Activated CD4-positive, CD25-positive, alpha-beta regulatory T cell (primary cell): ENCODE measurements at regions not wholly inside any gene's neighbourhood (a gene's known extent, or its start where the extent isn't known, plus 50 kb on each side); places are given as distances from the start of the nearest gene placed in this dataset.
"Not testable (repeated sequence)": the region's sequence is repeated elsewhere in the genome, so short reads cannot be mapped to it uniquely, and the experiment has no call there.

Experiments
- DNase-seq, 4 experiments: peaks; one replicate each; lab custom pipeline; 2025; lab: John Stamatoyannopoulos, UW

- DNase-seq, result no peak
Measured at GRCh38 chr15:91414124-91414523, 314.1 kb downstream of the SV2B start.

GRCh38 chr15:91415258-91415657 is 315.2 kb downstream of the SV2B start:
- not testable (repeated sequence) for DNase-seq

DNA sequence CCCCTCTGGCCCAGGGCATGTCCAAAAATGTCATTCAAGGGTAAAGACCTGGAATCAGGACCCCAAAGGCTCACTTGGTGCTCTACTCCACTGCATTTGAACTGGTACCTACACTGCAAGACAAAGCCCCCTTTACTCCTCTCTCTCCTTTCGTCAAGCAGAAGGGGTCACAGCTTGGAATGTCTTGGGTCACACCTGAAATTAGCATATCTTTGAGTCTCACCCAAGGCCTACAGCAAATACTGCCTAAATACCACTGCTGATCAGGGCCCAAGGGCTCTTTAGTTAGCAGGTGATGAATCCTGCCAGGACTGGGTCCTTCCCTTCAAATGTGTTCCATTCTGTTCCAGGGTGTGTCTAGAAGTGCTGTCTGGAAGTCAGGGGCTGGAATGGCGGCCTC is 320.6 kb downstream of the SV2B start:
- no peak for DNase-seq

- DNase-seq, result no peak
Measured at GRCh38 chr15:91422797-91423196, 322.7 kb downstream of the SV2B start.

DNA sequence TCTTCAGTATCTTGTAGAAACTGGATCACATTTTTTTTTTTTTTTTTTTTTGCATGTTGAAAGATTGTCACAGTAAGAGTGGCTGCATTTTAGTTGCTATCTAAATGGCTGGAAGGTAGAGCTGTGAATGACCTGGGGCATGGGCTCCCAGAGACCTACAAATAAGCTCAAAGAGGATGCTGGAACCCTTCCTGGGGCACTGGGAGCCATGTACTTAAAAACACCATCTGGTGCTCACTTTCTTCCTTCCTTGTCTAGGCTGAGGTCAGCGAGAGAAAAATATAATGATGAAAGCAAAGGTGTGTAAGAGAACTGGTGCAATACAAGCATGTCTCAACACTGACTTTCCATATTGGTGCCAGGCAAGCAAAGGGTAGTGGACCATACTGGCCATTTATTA is 323.9 kb downstream of the SV2B start:
- DNase-seq, result no peak

DNA sequence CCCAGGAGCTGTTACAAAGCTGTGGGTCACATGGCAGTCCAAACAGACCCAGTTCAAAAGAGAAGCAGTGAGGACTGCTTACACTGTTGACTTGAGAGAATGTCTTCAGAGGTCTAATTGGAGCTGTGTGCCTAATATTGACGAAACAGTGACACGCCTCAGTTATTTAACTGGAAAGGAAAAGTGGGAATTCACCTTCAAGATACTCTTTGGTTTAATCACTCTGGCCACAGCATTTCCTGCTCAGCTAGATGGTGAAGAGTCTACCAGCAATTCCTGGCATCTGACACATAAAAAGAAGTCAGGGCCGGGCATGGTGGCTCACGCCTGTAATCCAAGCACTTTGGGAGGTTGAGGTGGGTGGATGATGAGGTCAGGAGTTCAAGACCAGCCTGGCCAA is 326.4 kb downstream of the SV2B start:
- no peak for DNase-seq

- DNase-seq, result no peak
Measured at GRCh38 chr15:91429973-91430372, 329.9 kb downstream of the SV2B start.

DNA sequence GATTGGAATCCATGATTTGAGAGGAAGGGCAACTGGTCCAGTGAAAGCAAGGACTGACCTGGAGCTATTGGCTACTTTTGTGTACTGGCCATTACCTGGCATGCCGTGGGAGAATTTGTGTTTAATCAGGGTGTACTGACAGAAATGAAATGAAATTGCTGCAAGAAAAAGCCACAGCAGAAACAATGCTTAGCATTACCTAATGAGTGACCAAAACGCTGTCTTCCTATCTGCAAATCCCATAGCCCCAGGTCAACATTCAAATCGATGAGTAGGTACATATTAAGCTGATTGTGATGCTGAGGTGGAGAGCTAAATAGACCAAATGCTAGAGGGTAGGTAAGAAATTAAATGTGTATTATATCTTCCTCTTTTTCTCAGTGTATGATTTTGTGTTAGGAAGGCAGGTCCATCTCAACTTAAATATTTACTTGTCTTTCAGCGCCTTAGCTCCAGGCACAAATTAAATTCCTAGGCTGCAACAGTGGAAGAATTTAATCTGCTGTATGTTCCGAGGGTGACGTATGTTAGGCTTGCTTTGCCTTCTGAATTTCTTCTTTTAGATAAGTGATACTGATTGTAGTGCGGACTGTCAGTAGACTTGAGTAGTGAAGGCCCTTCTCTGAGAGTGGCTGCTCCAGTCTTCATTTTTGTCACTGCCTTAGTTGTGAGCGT is 331.1 kb downstream of the SV2B start:
- DNase-seq, result no peak

DNA sequence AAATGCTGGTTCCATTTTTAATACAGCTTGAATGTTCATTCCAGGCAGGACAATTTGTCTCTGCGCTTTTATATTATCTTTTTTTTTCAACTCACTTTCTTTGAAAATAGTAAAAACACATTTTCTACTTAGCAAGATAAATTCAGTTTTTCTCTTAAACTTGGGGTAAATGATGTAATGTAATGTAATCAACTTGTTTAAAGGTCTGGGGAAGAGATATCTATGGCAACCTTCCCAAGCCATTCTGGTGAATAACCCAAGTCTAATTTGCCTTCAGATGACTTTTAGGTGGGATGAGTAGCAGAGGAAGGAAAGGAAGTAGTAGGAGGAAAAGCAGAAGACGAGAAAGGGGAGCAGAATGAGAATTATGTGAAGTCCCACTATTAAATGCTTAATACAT is 335.1 kb downstream of the SV2B start:
- no peak for DNase-seq

DNA sequence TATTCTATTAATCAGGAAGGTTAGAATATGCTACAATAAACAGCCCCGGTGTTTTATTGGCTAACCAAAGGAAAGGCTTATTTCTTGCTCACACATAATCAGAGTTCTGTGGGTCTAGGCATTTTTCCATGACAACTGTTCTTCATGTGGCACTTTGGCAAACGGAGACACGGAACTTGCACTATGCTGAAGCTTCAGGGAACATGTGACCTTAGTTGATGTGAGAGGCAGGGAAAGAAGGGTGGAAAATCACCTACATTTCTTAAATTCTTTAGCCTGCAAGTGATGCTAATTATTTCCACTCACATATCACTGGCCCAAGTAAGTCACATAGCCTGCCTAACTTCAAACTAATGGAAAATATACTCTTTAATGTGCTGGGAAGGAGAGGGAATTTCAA is 344.6 kb downstream of the SV2B start:
- DNase-seq, result no peak

DNA sequence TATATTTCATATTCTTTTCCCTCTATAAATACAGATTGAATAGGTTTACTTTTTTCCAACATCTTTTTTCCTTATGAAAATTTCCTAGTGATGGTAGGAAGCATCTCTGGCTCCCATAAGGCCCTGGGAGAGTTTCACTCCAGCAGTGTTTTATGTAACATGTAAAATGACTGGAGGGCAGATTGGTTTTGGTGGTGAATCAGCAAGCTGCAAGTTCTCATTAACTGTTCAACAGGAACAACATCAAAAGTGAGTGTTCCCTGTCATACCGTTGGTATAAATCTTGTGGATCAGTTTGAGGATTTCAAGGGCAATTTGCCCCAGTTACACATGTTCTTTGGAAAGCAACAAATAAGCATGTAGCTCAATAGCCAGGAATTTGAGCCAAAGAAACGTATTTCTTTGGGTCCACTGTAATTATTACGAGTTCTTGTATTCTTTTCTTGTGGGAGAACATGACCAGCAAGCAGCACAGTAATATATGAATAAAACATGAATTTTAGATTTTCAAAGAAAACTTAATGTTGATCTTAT is 345.7 kb downstream of the SV2B start:
- no peak for DNase-seq

GRCh38 chr15:91447991-91448644 is 348.1 kb downstream of the SV2B start:
- DNase-seq, result no peak

DNA sequence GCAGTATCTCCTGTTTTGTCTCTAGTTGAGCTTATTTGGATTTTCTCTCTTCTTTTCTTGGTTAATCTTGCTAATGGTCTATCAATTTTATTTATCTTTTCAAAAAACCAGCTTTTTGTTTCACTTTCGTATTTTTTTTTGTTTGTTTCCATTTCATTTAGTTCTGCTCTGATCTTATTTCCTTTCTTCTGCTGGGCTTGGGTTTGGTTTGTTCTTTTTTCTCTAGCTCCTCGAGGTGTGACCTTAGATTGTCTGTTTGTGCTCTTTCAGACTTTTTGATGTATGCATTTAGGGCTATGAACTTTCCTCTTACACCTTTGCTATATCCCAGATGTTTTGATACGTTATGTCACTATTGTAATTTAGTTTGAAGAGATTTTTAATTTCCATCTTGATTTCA is 353.3 kb downstream of the SV2B start:
- DNase-seq, result not testable (repeated sequence)

- no peak for DNase-seq
Measured at GRCh38 chr15:91456251-91456718, 356.2 kb downstream of the SV2B start.

- DNase-seq, result no peak
Measured at GRCh38 chr15:91456921-91457320, 356.9 kb downstream of the SV2B start.

- no peak for DNase-seq
Measured at GRCh38 chr15:91461377-91461776, 361.3 kb downstream of the SV2B start.

GRCh38 chr15:91465086-91465485 is 365.0 kb downstream of the SV2B start:
- no peak for DNase-seq

- DNase-seq, result no peak
Measured at GRCh38 chr15:91465696-91466095, 365.6 kb downstream of the SV2B start.

DNA sequence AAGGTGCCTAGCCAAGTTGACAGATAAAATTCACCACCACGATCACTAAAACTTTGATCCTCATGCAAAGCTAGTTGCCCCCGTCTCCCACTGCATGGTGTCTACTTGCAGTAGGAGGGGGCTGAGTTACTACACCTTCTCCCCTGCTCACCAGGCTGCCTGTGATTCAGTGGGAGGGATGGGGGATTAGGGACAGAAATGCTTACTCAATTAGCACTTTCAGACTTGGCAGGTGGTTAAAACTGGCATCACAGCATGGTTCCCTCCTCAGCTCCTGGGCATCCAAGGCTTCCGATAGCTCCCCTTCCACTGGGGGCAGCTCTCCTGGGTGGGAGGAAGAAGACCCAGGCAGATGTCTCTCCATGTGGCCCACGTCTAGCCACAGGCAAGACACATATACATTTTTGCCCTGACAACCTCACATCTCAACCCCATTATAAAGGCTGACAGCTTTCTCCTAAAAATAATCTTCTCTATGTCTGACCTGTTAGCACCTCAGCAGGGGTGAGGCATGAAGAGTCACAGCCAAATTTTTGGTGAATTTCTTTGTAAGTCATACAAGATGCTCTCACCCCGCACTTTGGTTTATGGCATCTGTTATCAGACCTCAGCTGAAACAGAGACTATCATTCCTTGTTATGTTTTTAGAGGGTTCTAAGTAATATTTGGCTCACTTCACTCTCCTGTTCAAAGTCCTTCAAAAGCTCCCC is 369.0 kb downstream of the SV2B start:
- DNase-seq, result no peak

DNA sequence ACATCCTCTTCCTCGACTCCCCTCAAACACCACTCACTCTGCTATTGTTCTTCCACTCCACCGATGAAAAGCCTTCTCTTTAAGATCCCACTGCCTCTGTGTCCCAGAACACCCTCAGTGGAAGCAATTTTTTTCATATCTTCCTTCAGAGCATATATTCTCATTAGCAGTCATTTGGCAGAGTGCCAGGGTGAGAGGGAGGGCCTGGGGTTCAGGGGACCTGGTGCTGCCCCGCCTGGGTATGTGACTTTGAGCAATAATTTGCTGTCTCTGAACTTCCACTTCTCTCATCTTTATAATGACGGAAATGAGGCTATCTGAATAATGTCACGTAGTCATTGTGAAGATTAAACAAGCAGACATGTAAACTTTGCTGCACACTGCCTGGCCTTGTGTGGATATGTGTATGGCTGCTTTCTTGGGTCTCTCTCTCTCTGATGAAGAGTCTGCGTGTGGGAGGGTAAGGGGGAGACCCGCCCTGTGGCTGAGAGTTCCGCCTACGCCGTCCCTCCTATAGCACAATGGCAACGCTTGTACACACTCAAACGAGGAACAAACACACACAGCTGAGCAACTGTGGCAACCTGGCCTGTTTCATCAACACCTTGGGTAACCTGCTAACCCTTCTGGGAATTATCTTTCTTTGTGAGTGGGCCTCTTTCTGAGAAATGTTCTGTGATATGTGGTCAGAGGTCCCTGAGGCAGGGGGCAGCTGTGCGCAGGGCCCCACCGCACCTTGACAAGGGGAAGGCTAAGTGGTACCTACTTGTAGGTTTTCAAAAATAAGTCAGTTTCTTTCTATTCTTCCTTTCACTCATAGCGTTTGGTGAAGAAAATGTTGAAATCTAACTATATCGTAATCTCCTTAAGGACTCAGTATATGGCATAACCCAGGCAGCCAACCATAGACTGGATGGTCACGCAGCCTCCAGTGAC is 369.8 kb downstream of the SV2B start:
- peak; percentile 8 to 65 (median 30) for DNase-seq

DNA sequence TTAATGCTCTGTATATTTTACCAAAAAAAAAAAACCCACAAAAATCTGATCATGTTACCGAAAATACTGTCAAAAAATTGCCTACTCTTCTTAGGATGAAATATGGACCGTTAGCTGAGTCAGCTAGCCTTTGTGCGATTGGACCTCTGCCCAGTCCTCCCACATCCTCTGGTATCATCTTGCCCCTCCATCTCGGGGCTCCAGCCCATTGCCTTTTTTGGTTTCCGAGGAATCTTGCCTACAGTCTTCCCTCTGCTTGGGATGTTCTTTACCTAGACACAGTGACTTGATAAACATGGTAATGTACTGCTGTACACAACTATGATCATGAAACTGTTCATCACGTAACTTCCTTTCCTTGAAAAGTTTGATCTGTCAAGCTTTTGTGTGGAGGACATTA is 371.4 kb downstream of the SV2B start:
- DNase-seq, result no peak

DNA sequence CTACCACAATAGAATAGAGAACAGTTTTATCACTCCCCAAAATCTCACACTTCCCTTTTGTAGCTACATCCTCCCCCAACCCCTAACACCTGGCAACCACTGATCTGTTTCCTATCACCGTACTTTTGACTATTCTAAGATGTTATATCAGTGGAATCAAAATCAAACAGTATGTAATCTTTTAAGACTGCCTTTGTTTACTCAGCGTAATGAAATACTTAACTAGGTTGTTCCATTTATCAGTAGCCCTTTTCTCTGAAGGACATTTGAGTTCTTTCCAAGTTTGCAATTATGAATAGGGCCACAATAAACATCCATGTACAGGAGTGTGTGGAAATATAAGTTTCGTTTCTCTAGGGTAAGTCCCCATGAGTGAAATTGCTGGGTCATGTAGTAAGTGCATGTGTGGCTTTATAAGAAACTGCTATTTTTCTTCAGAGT is 372.3 kb downstream of the SV2B start:
- peak in 1 of 4 experiments; percentile 13 for DNase-seq
